ENCODE measurements at regions not wholly inside any gene's neighbourhood (a gene's known extent, or its start where the extent isn't known, plus 50 kb on each side); places are given as distances from the start of the nearest gene placed in this dataset.

DNA sequence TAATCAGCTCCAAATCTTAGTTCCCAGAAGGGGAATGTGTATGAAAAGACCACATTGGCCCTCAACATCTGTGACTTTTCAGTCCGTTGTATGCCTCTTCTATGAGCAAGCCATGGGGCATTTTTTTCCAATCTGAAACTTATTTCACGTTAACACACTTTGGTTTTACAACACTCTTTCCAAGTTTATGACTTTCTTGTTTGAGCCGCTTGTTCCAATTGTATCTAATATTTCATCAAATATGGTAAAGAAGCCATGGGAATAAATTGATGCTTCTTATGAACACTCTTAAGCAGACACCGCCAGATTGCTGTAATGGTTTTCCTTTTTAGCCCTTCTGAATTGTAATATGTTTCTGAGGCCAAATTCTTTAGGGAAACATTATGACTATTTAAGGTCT, 359.9 kb downstream of the HLX start:
- CTCF ChIA-PET: interaction anchor here (0.5 to 1.3 kb wide), 2 partner anchors 25 to 1786 kb away, joined by 3 to 4 read pairs; no protein-coding TSS in a partner anchor
- Histone ChIP-seq H4K20me1 (ENCODE audit: control insufficient read depth, insufficient read depth) (no peaks in the 10 kb centered on the region), H3K79me2 (ENCODE audit: control insufficient read depth, insufficient read depth, low read length) (no peaks in the 10 kb centered on the region), H3K9ac (ENCODE audit: control insufficient read depth, insufficient read depth, low read length) (no peak overlapping the region), H3K4me1 (ENCODE audit: control insufficient read depth, insufficient read depth, low read length) (no peaks in the 10 kb centered on the region), H3K4me3 (no peak overlapping the region), H3K9me3 (replicated peaks; ENCODE audit: control insufficient read depth, insufficient read depth, low read length) (no peaks in the 10 kb centered on the region), H3K4me2 (ENCODE audit: control insufficient read depth, insufficient read depth) (no peak overlapping the region), H3K27me3 (replicated peaks in 1 of 2; ENCODE audit: control insufficient read depth in 2 of 2, insufficient read depth in 2 of 2, low read length in 1 of 2) (no peaks in the 10 kb centered on the region), H3K36me3 (ENCODE audit: control insufficient read depth in 2 of 2, insufficient read depth in 2 of 2, low read length in 1 of 2) (no peaks in the 10 kb centered on the region), H3K27ac (ENCODE audit: control insufficient read depth, insufficient read depth) (no peak overlapping the region), H2AFZ (ENCODE audit: control insufficient read depth, low read depth, low read length) (no peak overlapping the region)
- RAD21 ChIA-PET (ENCODE audit: unreplicated experiment): no interaction called here
- ATAC-seq: no peak
- DNase-seq (ENCODE audit: low read depth, low spot score): no peak
- BruUV-seq (replicated peaks): no TSS peak
- FAIRE-seq: no peak
- POLR2A ChIA-PET: no interaction called here
- SMC1A ChIA-PET (ENCODE audit: uncharacterized antibody, unreplicated experiment): interaction anchor here (0.6 kb wide), 2 partner anchors 286 to 1178 kb away, joined by 3 read pairs; no protein-coding TSS in a partner anchor
- in situ Hi-C loops (cut with MboI) (no loop called here), intact Hi-C loops (cut with micrococcal nuclease; ENCODE audit: unreplicated experiment) (no loop called here)
- 58% methylated on average over 4 of the region's 4 CpGs for WGBS (ENCODE audit: insufficient coverage, insufficient replicate concordance, low lambda C conversion rate, missing lambda C conversion rate)
- TF ChIP-seq SUPT20H (IDR thresholded peaks at IDR 0.05; ENCODE audit: borderline replicate concordance, control insufficient read depth, low read depth, low read length): no peak
- TF ChIP-seq, protein P1, sequence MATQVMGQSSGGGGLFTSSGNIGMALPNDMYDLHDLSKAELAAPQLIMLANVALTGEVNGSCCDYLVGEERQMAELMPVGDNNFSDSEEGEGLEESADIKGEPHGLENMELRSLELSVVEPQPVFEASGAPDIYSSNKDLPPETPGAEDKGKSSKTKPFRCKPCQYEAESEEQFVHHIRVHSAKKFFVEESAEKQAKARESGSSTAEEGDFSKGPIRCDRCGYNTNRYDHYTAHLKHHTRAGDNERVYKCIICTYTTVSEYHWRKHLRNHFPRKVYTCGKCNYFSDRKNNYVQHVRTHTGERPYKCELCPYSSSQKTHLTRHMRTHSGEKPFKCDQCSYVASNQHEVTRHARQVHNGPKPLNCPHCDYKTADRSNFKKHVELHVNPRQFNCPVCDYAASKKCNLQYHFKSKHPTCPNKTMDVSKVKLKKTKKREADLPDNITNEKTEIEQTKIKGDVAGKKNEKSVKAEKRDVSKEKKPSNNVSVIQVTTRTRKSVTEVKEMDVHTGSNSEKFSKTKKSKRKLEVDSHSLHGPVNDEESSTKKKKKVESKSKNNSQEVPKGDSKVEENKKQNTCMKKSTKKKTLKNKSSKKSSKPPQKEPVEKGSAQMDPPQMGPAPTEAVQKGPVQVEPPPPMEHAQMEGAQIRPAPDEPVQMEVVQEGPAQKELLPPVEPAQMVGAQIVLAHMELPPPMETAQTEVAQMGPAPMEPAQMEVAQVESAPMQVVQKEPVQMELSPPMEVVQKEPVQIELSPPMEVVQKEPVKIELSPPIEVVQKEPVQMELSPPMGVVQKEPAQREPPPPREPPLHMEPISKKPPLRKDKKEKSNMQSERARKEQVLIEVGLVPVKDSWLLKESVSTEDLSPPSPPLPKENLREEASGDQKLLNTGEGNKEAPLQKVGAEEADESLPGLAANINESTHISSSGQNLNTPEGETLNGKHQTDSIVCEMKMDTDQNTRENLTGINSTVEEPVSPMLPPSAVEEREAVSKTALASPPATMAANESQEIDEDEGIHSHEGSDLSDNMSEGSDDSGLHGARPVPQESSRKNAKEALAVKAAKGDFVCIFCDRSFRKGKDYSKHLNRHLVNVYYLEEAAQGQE (IDR thresholded peaks at IDR 0.05; ENCODE audit: low read depth, low read length): no peak
- TF ChIP-seq FOS (IDR thresholded peaks at IDR 0.05; ENCODE audit: borderline replicate concordance, extremely low read depth, insufficient read length): no peak
- TF ChIP-seq USF1 (IDR thresholded peaks at IDR 0.05; ENCODE audit: borderline replicate concordance, extremely low read length, insufficient read depth, low read depth, low read length): no peak
- no peak for TF ChIP-seq ZNF592 (IDR thresholded peaks at IDR 0.05)
- TF ChIP-seq RUNX3 (IDR thresholded peaks at IDR 0.05; ENCODE audit: low read length): no peak
- no peak for TF ChIP-seq ATF2 (IDR thresholded peaks at IDR 0.05; ENCODE audit: low read length)
- TF ChIP-seq, protein P2, sequence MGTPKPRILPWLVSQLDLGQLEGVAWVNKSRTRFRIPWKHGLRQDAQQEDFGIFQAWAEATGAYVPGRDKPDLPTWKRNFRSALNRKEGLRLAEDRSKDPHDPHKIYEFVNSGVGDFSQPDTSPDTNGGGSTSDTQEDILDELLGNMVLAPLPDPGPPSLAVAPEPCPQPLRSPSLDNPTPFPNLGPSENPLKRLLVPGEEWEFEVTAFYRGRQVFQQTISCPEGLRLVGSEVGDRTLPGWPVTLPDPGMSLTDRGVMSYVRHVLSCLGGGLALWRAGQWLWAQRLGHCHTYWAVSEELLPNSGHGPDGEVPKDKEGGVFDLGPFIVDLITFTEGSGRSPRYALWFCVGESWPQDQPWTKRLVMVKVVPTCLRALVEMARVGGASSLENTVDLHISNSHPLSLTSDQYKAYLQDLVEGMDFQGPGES (IDR thresholded peaks at IDR 0.05): no peak
- no peak for TF ChIP-seq GABPA (IDR thresholded peaks at IDR 0.05; ENCODE audit: low read depth)
- no peak for TF ChIP-seq NR2C1 (IDR thresholded peaks at IDR 0.05)
- no peak for TF ChIP-seq ESRRA (IDR thresholded peaks at IDR 0.05; ENCODE audit: low read length)
- TF ChIP-seq IRF4 (IDR thresholded peaks at IDR 0.05; ENCODE audit: low read depth, low read length): no peak
- no peak for TF ChIP-seq ZNF217 (IDR thresholded peaks at IDR 0.05)
- no peak for TF ChIP-seq ZBED1 (IDR thresholded peaks at IDR 0.05; ENCODE audit: borderline replicate concordance)
- no peak for TF ChIP-seq YY1 (IDR thresholded peaks at IDR 0.05; ENCODE audit: low read depth, low read length)
